ENCODE measurements at regions not wholly inside any gene's neighbourhood (a gene's known extent, or its start where the extent isn't known, plus 50 kb on each side); places are given as distances from the start of the nearest gene placed in this dataset.

DNA sequence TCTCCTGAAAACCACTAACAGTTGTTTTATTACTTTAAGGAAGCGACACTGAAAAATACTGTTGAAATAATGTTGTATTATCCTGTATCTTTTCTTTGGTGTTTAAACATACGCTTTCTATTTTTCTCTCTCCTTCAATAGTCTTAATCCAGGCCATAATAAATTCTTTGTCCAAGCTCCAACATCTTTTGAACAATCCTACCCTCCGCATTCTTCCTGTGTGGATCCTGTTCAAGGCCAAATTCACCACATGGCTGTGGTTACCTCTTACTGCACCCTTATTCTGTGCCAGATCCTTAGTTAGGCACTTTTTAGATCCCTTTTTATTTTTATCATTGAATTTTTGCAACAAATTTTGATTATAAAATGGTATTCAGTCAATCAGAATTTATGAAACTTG, 1691.5 kb downstream of the MAT2B start:
- DNase-seq (ENCODE audit: low read depth), result no peak

DNA sequence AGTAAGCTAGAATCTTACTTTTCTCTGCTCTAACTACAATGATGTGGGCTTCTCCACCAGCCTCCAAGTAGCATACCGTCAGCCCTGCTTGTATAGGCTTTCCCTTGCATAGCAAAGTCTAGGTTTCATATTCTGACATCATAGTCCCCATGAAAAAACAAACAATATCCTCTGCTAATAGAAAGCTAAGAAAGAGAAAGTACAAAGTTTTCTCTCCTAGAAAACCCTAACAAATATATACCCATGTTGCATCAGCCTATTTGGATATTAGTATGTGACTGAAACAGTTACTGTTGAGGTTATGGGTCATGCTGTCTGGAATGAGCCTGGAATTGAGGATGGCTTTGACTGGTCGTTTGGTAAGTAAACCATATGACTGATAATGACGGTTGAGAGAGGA, 1696.0 kb downstream of the MAT2B start:
- DNase-seq (ENCODE audit: low read depth), result no peak

GRCh38 chr5:165201771-165202518, 1696.5 kb downstream of the MAT2B start:
- DNase-seq (ENCODE audit: low read depth), result no peak

DNA sequence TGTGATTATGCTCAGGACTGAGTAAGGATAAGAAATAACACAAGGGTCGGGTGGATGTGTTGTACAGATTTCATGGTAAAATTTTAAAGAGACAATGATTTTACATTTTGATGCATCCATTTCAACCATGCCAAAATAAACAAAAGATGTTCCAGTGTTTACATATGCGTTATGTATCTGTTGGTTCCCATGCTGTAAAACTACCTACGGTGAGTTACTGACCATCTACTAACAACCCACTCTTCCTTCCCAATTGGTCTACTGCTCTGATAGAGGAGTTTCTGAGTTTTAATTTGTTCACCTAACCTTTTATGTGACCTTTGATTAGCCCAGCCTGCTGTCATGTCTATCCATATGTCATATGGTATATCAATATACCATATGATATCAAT, 1697.1 kb downstream of the MAT2B start:
- no peak for DNase-seq (ENCODE audit: low read depth)

DNA sequence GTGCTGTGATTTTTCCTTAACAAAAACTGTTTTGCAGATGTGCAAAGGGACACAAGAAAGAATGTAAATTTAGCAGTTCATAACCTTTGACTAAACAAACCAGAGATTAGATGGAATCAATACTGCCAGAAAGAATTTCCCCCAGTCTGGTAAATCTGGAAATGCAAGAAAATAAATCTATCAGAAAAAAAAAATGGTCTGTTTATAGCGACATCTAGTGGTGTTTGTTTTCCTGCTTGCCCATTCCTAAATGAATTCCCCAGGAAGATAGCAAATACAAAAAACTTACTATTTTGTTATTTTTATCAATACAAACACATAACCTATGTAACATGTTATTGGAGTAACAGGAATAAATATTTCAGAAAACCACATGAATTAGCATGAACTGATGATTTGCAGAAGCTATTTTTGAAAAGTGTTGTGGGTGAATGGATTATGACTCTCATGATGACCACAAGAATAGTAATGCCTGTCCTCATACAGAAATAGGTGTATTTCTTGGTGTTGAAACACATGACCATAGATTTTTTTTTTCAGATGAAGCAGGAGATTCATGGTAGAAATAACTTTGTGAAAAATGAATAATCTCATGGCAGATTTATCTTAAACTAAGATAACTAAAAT, 1703.8 kb downstream of the MAT2B start:
- DNase-seq (ENCODE audit: low read depth), result peak; percentile 2

- no peak for DNase-seq (ENCODE audit: low read depth)
Measured at GRCh38 chr5:165224366-165225045, 1719.1 kb downstream of the MAT2B start.

GRCh38 chr5:165227515-165227914, 1722.1 kb downstream of the MAT2B start:
- no peak for DNase-seq (ENCODE audit: low read depth)

DNA sequence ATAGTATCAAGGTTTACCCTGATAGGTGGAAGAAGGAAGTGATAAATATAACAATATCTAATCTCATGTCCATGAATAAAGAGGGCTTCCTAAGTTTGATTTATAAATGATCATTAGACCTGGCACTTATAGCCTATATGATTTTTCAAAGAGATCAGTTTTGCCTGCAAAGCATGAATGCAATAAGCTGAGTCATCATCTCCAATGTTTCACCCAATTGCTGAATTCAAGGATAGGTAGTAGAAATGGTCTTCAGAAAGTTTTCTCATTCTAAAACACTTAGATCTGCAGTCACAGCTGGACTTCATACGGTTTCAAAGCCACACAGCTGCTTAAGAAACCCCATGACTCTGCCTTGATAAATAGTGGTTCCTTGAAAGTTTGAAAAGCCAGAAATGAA, 1722.8 kb downstream of the MAT2B start:
- no peak for DNase-seq (ENCODE audit: low read depth)

GRCh38 chr5:165231821-165232508, 1726.5 kb downstream of the MAT2B start:
- no peak for DNase-seq (ENCODE audit: low read depth)

DNA sequence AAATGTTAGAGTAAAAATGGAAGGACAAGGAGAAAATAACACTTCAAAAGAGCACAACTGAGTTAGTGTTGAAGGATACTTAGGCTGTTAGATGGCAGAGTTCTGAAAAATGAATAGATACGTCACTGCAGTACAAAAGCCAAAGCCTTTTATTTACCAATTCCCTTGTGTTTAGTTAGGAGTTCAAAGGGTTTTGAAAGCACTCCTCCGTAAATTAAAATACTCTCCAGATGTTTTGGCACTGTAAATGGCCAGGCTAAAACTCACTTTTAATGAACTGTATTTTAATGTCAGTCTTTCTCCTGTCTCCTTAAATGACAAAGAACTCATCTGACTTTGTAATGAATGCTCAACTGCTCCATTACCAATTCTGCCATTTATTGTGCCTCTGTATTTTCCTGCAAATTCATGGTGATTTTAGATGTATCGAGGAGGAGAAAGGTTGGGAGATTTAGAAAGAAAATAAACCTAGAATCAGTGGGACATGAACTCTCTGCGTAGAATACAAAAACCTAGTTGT, 1727.2 kb downstream of the MAT2B start:
- no peak for DNase-seq (ENCODE audit: low read depth)

DNA sequence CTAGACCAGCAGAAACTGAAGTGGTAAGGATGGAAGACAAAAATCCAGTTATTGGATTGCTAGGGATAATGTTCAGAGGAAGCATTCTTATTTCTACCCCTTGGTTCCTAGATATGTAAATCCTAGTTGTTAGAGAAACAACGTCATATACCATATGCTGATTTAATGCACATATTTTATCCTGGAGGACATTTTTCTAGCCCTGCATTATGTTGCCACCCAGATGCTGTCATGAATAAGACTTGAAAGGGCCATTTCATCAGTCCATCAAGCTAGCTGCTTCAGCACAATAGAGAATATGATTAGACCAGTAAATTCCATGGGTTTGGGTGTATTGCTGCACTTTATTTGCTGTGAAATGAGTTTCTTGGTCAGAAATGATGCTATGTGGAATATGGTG, 1736.4 kb downstream of the MAT2B start:
- no peak for DNase-seq (ENCODE audit: low read depth)

- DNase-seq (ENCODE audit: low read depth), result no peak
Measured at GRCh38 chr5:165242646-165243045, 1737.2 kb downstream of the MAT2B start.

DNA sequence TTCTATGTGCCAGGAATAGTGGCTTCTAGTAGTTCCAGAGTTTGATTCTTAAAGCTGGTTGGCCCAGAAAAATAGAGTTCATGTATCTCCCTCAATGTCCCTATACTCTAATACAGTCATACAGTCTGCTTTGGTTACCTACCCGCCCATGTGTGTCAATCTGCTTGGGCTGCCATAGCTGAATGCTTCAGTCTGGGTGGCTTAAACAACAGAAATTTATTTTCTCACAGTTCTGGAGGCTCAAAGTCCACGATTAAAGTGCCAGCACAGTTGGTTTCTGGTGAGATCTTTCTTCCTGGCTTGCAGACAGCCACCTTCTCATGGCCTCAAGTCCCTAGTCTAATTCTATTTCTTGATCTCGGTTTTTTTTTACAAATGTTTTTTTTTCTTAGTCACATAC, 1739.0 kb downstream of the MAT2B start:
- DNase-seq (ENCODE audit: low read depth), result no peak

- no peak for DNase-seq (ENCODE audit: low read depth)
Measured at GRCh38 chr5:165258197-165258771, 1752.9 kb downstream of the MAT2B start.

DNA sequence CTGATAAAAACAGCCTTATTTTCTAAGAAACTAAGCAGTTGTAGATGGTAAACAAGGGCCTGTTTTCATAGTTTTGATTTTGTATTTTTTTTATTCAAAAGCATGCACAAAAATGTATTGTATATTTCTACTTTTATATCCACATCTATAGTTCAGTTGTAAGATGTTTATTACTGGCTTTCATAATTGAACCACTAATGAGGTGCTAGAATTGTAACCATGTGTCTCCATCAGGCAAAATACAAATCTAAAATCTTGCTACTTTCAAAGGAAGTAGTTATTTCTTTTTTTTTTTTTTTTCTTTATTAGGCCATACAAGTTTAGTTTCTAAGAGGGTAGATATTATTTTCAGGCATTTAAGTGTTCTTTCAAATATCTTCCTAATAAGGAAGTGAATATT, 1755.0 kb downstream of the MAT2B start:
- DNase-seq (ENCODE audit: low read depth), result no peak

DNA sequence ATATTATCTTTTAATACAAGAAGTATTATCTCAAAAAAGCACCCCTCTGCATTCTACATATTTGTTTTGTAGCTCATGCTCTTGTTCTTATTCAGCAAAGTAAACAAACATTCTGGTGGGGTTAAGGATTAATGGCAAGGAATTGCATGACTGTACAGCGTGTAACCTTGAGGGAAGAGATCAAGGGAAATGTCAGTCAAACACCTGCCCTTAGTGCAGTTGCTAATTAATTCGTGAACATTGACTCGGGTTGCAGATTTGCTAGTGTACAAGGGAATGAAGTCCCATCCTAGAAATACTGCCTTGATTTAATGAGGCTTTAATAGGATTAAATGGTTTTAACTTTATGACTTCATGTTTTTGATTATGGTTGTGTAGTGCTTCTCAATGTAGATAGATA, 1758.1 kb downstream of the MAT2B start:
- DNase-seq (ENCODE audit: low read depth), result no peak

DNA sequence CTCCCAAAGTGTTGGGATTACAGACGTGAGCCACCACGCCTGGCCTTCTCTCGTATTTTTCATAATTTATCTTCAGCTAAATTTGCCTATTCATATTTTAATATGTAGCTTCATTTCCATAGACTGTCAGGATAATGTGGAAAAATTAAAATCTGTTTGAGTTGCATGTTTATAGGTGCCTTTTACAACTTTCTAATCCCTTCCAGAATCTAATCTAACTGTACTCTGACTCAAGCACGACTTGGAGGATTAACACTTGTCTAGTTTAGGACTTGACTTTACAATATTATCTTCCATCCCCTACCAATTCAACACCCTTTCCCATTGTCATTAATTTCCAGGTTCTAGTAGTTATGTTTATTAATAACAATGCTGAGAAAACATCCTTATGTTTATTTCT, 1761.5 kb downstream of the MAT2B start:
- no peak for DNase-seq (ENCODE audit: low read depth)

DNA sequence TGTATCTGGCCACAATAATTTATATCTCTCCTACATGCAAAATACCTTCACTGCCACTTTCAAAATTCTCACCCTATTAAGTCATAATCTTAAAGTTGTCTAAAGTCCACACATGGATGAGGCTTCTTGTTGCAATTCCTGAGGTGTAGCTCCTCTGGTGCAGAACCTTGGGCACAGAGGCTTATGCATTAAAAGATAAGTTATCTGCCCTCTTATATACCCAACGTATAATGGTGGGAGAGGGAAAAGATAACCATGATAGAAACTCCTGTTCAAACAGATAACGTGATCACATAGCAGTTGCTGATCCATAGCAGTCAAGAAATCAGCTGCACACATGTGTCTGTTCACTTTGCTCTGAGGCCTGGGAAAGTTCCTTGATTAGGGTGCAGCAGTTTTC, 1767.0 kb downstream of the MAT2B start:
- no peak for DNase-seq (ENCODE audit: low read depth)

DNA sequence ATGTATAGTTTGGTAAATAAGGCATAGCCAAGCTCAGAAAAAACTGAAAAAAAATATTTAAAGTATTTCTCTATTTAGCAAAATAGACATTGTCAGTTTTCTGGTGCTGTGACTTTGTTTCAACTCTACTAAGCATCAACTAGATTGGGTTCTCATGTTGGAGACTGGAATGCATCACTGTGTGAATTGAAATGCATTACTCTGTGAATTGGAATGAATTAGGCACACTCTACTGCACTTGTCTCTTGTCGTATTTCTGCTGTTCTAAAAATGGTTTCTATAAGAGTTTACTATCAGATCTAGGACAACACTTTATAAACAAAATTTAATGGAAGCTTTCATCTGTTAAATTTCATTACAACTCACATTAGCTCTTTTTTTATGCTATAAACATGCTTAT, 1772.2 kb downstream of the MAT2B start:
- no peak for DNase-seq (ENCODE audit: low read depth)

DNA sequence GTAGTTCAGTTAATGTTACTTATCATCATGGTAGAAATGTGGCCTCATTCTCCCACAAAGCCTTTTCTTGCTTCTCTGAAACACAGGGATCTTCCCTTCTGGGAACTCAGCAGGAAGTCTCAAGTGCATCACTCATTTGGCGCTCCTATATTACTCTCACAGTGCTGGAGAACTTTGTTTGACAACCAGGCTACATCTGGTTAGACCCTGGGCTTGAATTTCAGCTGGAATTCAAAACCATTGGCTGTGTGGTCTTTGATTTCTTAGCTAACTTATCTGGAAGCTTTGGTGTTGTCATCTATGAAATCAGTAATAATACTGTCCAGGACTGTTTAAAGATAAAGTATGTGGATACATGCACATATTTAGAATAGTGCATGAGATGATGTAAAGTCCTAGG, 1777.1 kb downstream of the MAT2B start:
- DNase-seq (ENCODE audit: low read depth), result no peak

DNA sequence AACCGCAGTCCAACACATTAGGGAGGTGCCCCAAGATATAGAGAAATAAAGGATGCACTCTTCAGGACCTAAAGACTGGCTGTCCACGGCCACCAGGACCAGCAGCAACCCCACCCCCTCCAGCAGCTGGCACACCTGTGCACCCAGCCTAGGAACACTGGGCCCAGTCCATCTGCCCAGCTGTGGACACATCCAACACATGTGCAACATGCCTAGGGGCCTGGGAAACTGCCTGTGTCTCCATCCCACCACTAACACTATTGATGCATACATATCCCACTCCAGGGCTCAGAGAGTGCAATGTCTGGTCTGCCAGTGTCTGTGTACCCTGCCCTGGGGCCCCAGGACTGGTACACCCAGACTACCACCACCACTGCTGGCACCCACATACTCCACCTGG, 1781.3 kb downstream of the MAT2B start:
- DNase-seq (ENCODE audit: low read depth), result no peak

DNA sequence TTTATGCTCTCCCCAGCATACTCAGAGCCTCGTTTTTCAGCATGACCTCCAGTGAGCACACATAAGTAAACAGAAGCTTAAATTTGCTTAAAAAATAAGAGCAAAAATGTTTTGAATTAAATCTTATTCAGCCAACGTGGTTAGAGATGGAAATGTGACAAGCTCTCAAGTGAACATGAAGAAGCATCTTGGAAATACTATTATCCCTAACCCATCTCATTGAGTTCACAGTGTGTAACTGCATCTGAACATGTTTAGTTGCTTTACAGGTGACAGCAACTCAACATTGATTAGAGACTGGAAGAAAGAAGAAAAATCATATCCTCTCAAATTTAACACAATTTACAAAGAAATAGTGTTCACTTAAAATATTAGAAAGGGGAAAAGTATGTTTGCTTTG, 1785.1 kb downstream of the MAT2B start:
- DNase-seq (ENCODE audit: low read depth), result no peak

Data from GM04504 (cell line).